Lower lobe of right lung (tissue), 2 donors: ENCODE measurements at regions not wholly inside any gene's neighbourhood (a gene's known extent, or its start where the extent isn't known, plus 50 kb on each side); places are given as distances from the start of the nearest gene placed in this dataset.
"Not testable (repeated sequence)": the region's sequence is repeated elsewhere in the genome, so short reads cannot be mapped to it uniquely, and the experiment has no call there.

Experiments used
- ATAC-seq, 2 donors: fragments of 200-7000 bp; cut with Tn5 transposase; one replicate each; pipeline ENCODE4 v1.9.1; 2020 to 2022; ENCODE audit warnings: mild to moderate bottlenecking in 2 of 2, moderate library complexity in 2 of 2
- DNase-seq: peaks from one replicate; pipeline ENCODE4 v3.0.0-alpha.2; 2020
- H3K27ac ChIP-seq: fragments of 200-600 bp; one replicate; pipeline ENCODE4 v1.8.0; 2022
- H3K27me3 ChIP-seq: fragments of 200-600 bp; one replicate; pipeline ENCODE4 v1.8.0; 2022; ENCODE audit warnings: low read depth
- H3K36me3 ChIP-seq: fragments of 200-600 bp; one replicate; pipeline ENCODE4 v1.8.0; 2022; ENCODE audit warnings: mild to moderate bottlenecking
- H3K4me1 ChIP-seq: fragments of 200-600 bp; one replicate; pipeline ENCODE4 v1.8.0; 2022
- H3K4me3 ChIP-seq: fragments of 200-600 bp; one replicate; pipeline ENCODE4 v1.8.0; 2022; ENCODE audit warnings: mild to moderate bottlenecking
- H3K9me3 ChIP-seq: fragments of 200-600 bp; one replicate; pipeline ENCODE4 v1.8.0; 2022
- intact Hi-C: fragments of 100-400 bp; cut with DNase I; formaldehyde crosslinking; loops from one replicate; pipeline ENCODE4 v1.11.0; 2022
- TF ChIP-seq, protein P1 (sequence below): fragments of 200-600 bp; IDR thresholded peaks from one replicate; pipeline ENCODE4 v1.8.0; 2022; ENCODE audit warnings: antibody characterized with exemption, mild to moderate bottlenecking
- donor health status: DM: no; HTN: yes; CAD: no; lungs with severe emphysema.

DNA sequence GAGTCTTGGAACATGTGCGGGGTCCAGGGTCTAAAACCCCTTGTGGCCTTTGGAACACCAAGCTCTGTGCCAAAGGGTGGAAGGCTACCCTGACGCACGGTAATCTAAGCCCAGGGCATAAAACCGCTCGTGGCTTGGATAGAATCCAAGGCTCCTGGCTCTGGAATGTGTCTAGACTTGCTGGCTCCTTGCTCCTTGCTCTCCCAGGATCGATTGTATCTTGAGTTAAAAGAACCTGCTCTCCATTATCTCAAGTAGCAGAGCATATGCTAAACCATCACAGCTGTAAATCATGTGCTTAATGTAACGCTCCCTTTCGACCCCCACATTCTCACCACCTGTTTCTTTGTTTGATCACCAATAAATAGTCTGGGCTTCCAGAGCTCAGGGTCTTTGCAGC is 50.3 kb downstream of the TLCD4 start:
- H3K36me3 ChIP-seq, H3K27ac ChIP-seq, DNase-seq, ATAC-seq, H3K4me1 ChIP-seq, intact Hi-C loops, H3K27me3 ChIP-seq, H3K4me3 ChIP-seq, H3K9me3 ChIP-seq: not testable (repeated sequence)

DNA sequence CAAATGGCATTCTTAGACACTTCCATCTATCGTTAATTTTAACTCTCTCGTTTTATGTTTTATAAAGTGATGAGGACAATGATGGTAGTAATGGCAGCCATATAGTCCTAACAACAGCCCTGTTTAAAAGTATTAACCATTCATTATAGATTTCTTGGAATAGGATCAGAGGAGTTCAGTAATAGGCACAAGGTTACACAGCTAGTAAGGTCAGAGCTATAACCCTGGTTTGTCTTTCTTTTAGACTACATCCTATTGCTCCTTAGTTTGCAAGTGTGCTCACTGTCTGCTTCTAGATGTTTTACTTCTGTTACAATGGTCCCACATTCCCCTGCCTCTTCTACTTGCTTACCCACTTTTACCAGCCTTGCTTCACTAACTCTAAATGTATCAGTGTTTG is 50.9 kb downstream of the TLCD4 start:
- DNase-seq (no peak), ATAC-seq (no peak)
- no peaks in the 10 kb centered on the region for H3K27me3 ChIP-seq
- H3K27ac ChIP-seq: no peak overlapping the region
- H3K36me3 ChIP-seq: no peaks in the 10 kb centered on the region
- intact Hi-C loops: no loop called here
- H3K9me3 ChIP-seq: no peaks in the 10 kb centered on the region
- no peaks in the 10 kb centered on the region for H3K4me1 ChIP-seq
- TF ChIP-seq, protein P1, sequence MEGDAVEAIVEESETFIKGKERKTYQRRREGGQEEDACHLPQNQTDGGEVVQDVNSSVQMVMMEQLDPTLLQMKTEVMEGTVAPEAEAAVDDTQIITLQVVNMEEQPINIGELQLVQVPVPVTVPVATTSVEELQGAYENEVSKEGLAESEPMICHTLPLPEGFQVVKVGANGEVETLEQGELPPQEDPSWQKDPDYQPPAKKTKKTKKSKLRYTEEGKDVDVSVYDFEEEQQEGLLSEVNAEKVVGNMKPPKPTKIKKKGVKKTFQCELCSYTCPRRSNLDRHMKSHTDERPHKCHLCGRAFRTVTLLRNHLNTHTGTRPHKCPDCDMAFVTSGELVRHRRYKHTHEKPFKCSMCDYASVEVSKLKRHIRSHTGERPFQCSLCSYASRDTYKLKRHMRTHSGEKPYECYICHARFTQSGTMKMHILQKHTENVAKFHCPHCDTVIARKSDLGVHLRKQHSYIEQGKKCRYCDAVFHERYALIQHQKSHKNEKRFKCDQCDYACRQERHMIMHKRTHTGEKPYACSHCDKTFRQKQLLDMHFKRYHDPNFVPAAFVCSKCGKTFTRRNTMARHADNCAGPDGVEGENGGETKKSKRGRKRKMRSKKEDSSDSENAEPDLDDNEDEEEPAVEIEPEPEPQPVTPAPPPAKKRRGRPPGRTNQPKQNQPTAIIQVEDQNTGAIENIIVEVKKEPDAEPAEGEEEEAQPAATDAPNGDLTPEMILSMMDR: no peak
- H3K4me3 ChIP-seq: no peak overlapping the region

DNA sequence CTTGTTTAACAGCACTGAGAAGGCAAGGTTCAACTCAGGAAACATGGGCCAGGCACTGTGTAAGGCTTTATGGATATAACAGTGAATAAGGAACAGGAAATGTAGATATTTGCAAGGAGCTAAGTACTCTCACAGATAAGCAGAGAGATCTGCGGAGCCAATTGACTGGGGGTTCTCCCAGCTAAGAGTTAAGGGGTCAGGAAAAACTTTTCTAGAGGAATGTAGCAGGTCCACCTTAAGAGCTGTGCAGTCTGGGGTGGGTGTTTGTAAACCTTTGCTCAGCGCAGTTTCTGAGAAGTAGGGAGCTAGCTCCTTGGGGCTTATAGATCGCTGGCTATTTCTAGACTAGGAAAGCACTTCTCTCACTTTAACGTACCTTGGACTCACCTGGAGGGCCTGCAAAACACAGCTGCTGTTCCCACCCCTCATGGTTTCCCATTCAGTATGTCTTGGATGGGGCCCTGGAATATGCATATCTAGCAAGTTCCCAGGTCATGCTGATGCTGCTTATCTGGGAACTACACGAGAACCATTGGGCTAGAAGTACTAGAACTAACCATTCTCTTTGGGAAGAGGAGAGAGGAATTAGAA is 51.7 kb downstream of the TLCD4 start:
- TF ChIP-seq, protein P1: no peak
- no peak for DNase-seq
- H3K36me3 ChIP-seq: no peaks in the 10 kb centered on the region
- no peak overlapping the region for H3K27ac ChIP-seq
- H3K4me1 ChIP-seq: no peaks in the 10 kb centered on the region
- intact Hi-C loops: no loop called here
- H3K4me3 ChIP-seq: no peak overlapping the region
- peak; percentile 53 to 69 for ATAC-seq
- H3K9me3 ChIP-seq: no peaks in the 10 kb centered on the region
- no peaks in the 10 kb centered on the region for H3K27me3 ChIP-seq

DNA sequence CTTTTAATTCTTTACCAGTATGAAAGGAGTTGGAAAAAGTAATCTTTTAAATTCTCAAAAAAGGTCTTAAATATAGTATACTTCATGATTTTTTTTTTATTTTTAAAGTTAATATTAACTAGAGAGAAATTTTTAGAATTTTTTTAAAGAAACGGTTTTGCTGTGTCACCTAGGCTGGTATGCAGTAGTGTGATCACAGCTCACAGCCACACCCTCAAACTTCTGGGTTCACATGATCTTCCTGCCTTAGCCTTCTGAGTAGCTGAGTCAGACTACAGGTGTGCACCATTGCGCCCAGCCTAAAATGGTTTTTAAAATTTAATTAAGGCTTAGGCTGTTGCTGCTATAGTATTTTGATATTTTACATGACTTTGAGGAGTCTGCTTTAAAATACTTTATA is 52.4 kb downstream of the TLCD4 start:
- intact Hi-C loops: no loop called here
- peak; percentile 76 to 93 for ATAC-seq
- H3K36me3 ChIP-seq: no peaks in the 10 kb centered on the region

DNA sequence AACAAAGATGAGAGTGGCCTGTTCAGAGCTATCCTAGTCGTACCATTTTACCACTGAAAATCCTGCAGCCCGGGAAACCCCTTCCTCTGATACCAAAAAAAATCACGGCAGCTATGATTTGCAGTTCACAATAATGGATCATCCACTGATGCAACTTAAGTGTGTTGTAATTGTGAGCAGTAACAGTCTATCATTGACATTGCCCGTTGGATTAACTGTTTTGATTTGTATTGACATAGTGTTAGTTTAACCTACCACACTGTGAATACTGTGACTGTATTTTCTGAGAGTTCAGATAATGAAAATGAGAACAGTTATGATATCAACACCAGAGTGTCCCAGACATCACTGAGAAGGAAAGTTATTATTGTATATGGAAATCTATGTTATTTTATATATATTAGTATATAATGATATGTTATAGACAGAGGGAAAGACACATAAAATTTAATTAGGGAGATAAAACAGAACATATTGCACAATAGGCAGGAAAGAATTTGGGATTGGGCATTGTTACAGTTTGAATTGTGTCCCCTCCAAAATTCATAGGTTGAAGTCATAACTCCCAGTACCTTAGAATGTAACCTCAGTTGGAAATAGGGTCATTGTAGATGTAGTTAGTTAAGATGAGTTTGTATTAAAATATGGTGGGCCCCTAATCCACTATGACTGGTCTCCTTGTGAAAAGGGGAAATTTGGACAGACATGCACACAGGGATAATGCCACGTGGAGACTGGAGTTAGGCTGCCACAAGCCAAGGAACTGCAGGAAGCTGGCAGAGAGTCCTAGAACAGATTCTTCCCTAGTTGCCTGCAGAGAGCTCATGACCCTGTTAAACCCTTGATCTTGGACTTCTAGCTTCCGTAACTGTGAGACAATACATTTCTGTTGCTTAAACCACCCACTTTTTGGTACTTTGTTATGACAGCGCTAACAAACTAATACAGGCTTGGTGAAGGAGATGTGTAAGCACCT is 54.4 kb downstream of the TLCD4 start:
- TF ChIP-seq, protein P1: no peak

More for the DNA sequence above, 52.4 kb downstream of the TLCD4 start:
- Histone ChIP-seq H3K4me3 (no peak overlapping the region), H3K27ac (no peak overlapping the region), H3K9me3 (no peaks in the 10 kb centered on the region), H3K27me3 (no peaks in the 10 kb centered on the region), H3K4me1 (no peaks in the 10 kb centered on the region)
- TF ChIP-seq, protein P1: no peak
- DNase-seq: no peak

DNA sequence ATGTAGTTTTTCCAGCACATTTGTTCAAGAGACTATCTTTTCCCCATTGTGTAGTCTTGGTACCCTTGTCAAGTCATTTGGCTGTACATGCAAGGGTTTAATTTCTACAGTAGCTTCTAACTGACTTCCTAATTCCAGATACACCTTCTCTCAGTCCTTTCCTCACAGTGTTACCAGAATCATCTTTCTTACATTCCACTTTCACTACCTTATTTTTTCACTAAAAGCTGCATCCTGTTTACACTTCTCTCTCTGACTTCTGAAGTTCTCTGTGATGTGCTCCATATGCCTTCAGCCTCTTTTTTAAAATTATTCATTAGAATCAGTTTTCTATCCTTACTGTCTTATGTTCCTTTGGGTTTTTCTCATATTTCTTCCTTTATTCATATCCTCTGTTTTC is 57.1 kb upstream of the RWDD3 start:
- Histone ChIP-seq H3K36me3 (no peaks in the 10 kb centered on the region), H3K4me3 (no peak overlapping the region), H3K9me3 (no peaks in the 10 kb centered on the region), H3K27ac (no peak overlapping the region), H3K4me1 (no peaks in the 10 kb centered on the region), H3K27me3 (no peaks in the 10 kb centered on the region)
- DNase-seq: no peak
- TF ChIP-seq, protein P1: no peak
- intact Hi-C loops: no loop called here
- ATAC-seq: no peak

More for the DNA sequence above, 54.4 kb downstream of the TLCD4 start:
- no peak overlapping the region for H3K4me3 ChIP-seq
- ATAC-seq (no peak), DNase-seq (no peak)
- H3K36me3 ChIP-seq: no peaks in the 10 kb centered on the region
- no peaks in the 10 kb centered on the region for H3K4me1 ChIP-seq
- no peaks in the 10 kb centered on the region for H3K9me3 ChIP-seq
- H3K27me3 ChIP-seq: no peaks in the 10 kb centered on the region
- intact Hi-C loops: no loop called here
- no peak overlapping the region for H3K27ac ChIP-seq
